ENCODE measurements at regions not wholly inside any gene's neighbourhood (a gene's known extent, or its start where the extent isn't known, plus 50 kb on each side); places are given as distances from the start of the nearest gene placed in this dataset.

GRCh38 chr11:115566180-115566764, 62.1 kb upstream of the CADM1 start:
- H3K4me1 ChIP-seq (ENCODE audit: insufficient read depth, low read length, severe bottlenecking) = no peaks in the 10 kb centered on the region
- no peak overlapping the region for H3K4me3 ChIP-seq (ENCODE audit: low read depth, low read length, poor library complexity, severe bottlenecking)
- H3K9me2 ChIP-seq (ENCODE audit: low read depth, low read length) = no peaks in the 10 kb centered on the region
- H3K36me3 ChIP-seq (ENCODE audit: insufficient read depth, low read length) = no peaks in the 10 kb centered on the region
- H4K20me1 ChIP-seq (ENCODE audit: insufficient read depth, low read length) = no peaks in the 10 kb centered on the region
- no peaks in the 10 kb centered on the region for H3K27me3 ChIP-seq (ENCODE audit: insufficient read depth, low read length)
- no peaks in the 10 kb centered on the region for H3F3A ChIP-seq (ENCODE audit: insufficient read depth, low read length)
- H2AFZ ChIP-seq (ENCODE audit: low read length) = no peak overlapping the region
- H3K4me2 ChIP-seq (ENCODE audit: low read length) = no peak overlapping the region
- no peak for TF ChIP-seq EZH2 (IDR thresholded peaks at IDR 0.05; ENCODE audit: borderline replicate concordance, low read length)
- TF ChIP-seq, protein P1, sequence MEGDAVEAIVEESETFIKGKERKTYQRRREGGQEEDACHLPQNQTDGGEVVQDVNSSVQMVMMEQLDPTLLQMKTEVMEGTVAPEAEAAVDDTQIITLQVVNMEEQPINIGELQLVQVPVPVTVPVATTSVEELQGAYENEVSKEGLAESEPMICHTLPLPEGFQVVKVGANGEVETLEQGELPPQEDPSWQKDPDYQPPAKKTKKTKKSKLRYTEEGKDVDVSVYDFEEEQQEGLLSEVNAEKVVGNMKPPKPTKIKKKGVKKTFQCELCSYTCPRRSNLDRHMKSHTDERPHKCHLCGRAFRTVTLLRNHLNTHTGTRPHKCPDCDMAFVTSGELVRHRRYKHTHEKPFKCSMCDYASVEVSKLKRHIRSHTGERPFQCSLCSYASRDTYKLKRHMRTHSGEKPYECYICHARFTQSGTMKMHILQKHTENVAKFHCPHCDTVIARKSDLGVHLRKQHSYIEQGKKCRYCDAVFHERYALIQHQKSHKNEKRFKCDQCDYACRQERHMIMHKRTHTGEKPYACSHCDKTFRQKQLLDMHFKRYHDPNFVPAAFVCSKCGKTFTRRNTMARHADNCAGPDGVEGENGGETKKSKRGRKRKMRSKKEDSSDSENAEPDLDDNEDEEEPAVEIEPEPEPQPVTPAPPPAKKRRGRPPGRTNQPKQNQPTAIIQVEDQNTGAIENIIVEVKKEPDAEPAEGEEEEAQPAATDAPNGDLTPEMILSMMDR (IDR thresholded peaks at IDR 0.05; ENCODE audit: low read length) = no peak
- no peak overlapping the region for H3K9ac ChIP-seq (ENCODE audit: low read length)
- no peaks in the 10 kb centered on the region for H3K79me2 ChIP-seq (ENCODE audit: insufficient read depth, low read length)
- no peaks in the 10 kb centered on the region for H3K9me3 ChIP-seq (ENCODE audit: low read length)
- H3K27ac ChIP-seq (ENCODE audit: low read depth, low read length, poor library complexity, severe bottlenecking) = no peak overlapping the region

DNA sequence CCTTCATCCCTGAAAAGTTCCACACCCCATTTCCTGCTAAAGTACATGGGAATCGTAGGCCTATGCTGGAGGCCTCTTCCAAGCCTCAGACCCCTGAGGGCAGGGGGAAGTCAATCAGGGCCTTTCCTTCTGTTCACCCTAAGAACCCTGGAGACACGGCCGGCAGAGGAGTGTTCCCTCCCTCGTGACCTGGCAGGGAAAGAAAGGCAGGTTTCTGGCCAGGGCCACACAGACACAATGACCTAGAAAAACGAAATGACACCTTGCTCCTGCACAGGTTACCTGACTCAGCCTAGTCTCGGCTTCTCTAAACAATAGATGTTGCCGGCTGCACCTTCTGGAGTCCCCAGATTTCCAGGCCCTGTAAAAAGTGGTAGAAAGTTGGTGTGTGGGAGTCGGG, 60.6 kb upstream of the CADM1 start:
- Histone ChIP-seq H3K79me2 (ENCODE audit: insufficient read depth, low read length) (no peaks in the 10 kb centered on the region), H3K27me3 (ENCODE audit: insufficient read depth, low read length) (no peaks in the 10 kb centered on the region), H3K9me3 (ENCODE audit: low read length) (no peaks in the 10 kb centered on the region), H3K27ac (ENCODE audit: low read depth, low read length, poor library complexity, severe bottlenecking) (no peak overlapping the region), H3K4me1 (ENCODE audit: insufficient read depth, low read length, severe bottlenecking) (no peaks in the 10 kb centered on the region), H3K4me2 (ENCODE audit: low read length) (no peak overlapping the region), H3K9me2 (ENCODE audit: low read depth, low read length) (no peaks in the 10 kb centered on the region), H3K9ac (ENCODE audit: low read length) (no peak overlapping the region), H2AFZ (ENCODE audit: low read length) (no peak overlapping the region), H3K36me3 (ENCODE audit: insufficient read depth, low read length) (no peaks in the 10 kb centered on the region), H3F3A (ENCODE audit: insufficient read depth, low read length) (no peaks in the 10 kb centered on the region), H3K4me3 (ENCODE audit: low read depth, low read length, poor library complexity, severe bottlenecking) (no peak overlapping the region), H4K20me1 (ENCODE audit: insufficient read depth, low read length) (no peaks in the 10 kb centered on the region)
- TF ChIP-seq, protein P1 (IDR thresholded peaks at IDR 0.05; ENCODE audit: low read length) = no peak
- TF ChIP-seq EZH2 (IDR thresholded peaks at IDR 0.05; ENCODE audit: borderline replicate concordance, low read length) = no peak

DNA sequence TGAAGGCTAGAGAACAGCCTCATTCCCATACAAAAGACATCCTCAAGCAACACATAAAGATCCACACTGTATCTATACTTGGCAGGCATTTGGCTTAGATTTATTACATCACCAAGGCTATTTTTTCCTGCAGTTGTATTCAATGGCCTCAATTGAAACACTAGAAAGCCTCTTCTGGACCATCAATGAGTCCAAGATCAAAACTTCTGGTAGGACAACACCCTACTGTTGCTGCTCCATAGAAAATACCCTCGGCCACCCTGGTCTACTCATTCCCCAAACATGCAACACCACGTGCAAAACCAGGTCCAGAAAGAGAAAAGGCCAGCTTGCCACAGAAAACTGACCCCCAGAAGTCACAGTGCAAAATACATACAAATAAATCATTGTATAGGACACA, 56.9 kb upstream of the CADM1 start:
- Histone ChIP-seq H3K27ac (ENCODE audit: low read depth, low read length, poor library complexity, severe bottlenecking) (no peak overlapping the region), H4K20me1 (ENCODE audit: insufficient read depth, low read length) (no peaks in the 10 kb centered on the region), H3K79me2 (ENCODE audit: insufficient read depth, low read length) (no peaks in the 10 kb centered on the region), H3K4me1 (ENCODE audit: insufficient read depth, low read length, severe bottlenecking) (no peaks in the 10 kb centered on the region), H3K4me3 (ENCODE audit: low read depth, low read length, poor library complexity, severe bottlenecking) (no peak overlapping the region), H3F3A (ENCODE audit: insufficient read depth, low read length) (no peaks in the 10 kb centered on the region), H3K9ac (ENCODE audit: low read length) (no peak overlapping the region), H3K9me3 (ENCODE audit: low read length) (no peaks in the 10 kb centered on the region), H2AFZ (ENCODE audit: low read length) (no peak overlapping the region), H3K9me2 (ENCODE audit: low read depth, low read length) (no peaks in the 10 kb centered on the region), H3K36me3 (ENCODE audit: insufficient read depth, low read length) (no peaks in the 10 kb centered on the region), H3K4me2 (ENCODE audit: low read length) (no peak overlapping the region), H3K27me3 (ENCODE audit: insufficient read depth, low read length) (no peaks in the 10 kb centered on the region)
- no peak for TF ChIP-seq EZH2 (IDR thresholded peaks at IDR 0.05; ENCODE audit: borderline replicate concordance, low read length)
- TF ChIP-seq, protein P1 (IDR thresholded peaks at IDR 0.05; ENCODE audit: low read length) = no peak

All from OCI-LY1 (cell line).